Caco-2 (cell line): ENCODE measurements at regions not wholly inside any gene's neighbourhood (a gene's known extent, or its start where the extent isn't known, plus 50 kb on each side); places are given as distances from the start of the nearest gene placed in this dataset.

Experiments
- BruUV-seq: library from RNA; stranded (reverse); fragments of 400-500 nt; replicated peaks from 2 replicates; lab custom pipeline; 2021; lab: Mats Ljungman, UMichigan
- CTCF ChIA-PET: fragments of 300-600 bp; sonication (Branson Sonifier 250); formaldehyde crosslinking; loops from one replicate; lab custom pipeline; 2022; ENCODE audit warnings: antibody characterized with exemption; lab: Charles Lee
- POLR2A ChIA-PET: fragments of 300-600 bp; sonication (Branson Sonifier 250); formaldehyde crosslinking; loops from one replicate; lab custom pipeline; 2022; ENCODE audit warnings: antibody characterized with exemption; lab: Charles Lee
- DNase-seq, 2 experiments: peaks; one replicate each; pipeline versions ENCODE4 v3.0.0 to v3.0.0-alpha.2; 2020 to 2022
- H3K27me3 ChIP-seq: replicated peaks from 2 replicates; pipeline ENCODE4 v1.6.0; 2011; ENCODE audit warnings: low read length; ENCODE audit not compliant: control insufficient read depth, insufficient read depth
- H3K36me3 ChIP-seq: 2 replicates; pipeline ENCODE4 v1.5.1; 2011; ENCODE audit warnings: low read length; ENCODE audit not compliant: control insufficient read depth, insufficient read depth
- H3K4me1 ChIP-seq: fragments of 250-450 bp; sonication (Bioruptor Pico); 2 replicates; pipeline ENCODE4 v1.5.1; 2020; ENCODE audit warnings: mild to moderate bottlenecking
- H3K4me3 ChIP-seq: 2 replicates; pipeline ENCODE4 v1.5.1; 2011; ENCODE audit warnings: low read depth, mild to moderate bottlenecking, control low read depth, low read length
- H3K9me3 ChIP-seq: fragments of 250-450 bp; sonication (Bioruptor Pico); 2 replicates; pipeline ENCODE4 v1.5.1; 2020; ENCODE audit warnings: mild to moderate bottlenecking, moderate library complexity
- H3K27ac Mint-ChIP-seq: one replicate; pipeline ENCODE4 v1.8.0; 2022; ENCODE audit warnings: mixed read lengths; ENCODE audit not compliant: unreplicated experiment
- H3K27me3 Mint-ChIP-seq: one replicate; pipeline ENCODE4 v1.8.0; 2022; ENCODE audit warnings: mixed read lengths; ENCODE audit not compliant: insufficient read depth, unreplicated experiment
- H3K36me3 Mint-ChIP-seq: one replicate; pipeline ENCODE4 v1.8.0; 2022; ENCODE audit warnings: mild to moderate bottlenecking, mixed read lengths; ENCODE audit not compliant: insufficient read depth, unreplicated experiment
- H3K4me1 Mint-ChIP-seq: one replicate; pipeline ENCODE4 v1.8.0; 2022; ENCODE audit warnings: low read depth, mixed read lengths; ENCODE audit not compliant: unreplicated experiment
- H3K4me3 Mint-ChIP-seq: one replicate; pipeline ENCODE4 v1.8.0; 2022; ENCODE audit warnings: mild to moderate bottlenecking, moderate library complexity, mixed read lengths; ENCODE audit not compliant: unreplicated experiment
- H3K9me3 Mint-ChIP-seq: one replicate; pipeline ENCODE4 v1.8.0; 2022; ENCODE audit warnings: mixed read lengths; ENCODE audit not compliant: unreplicated experiment
- CTCF ChIP-seq, 2 experiments: fragments of 200-600 bp in 1 of 2; IDR thresholded peaks; 1 replicate in 1 of 2; 2 replicates in 1 of 2; pipeline versions ENCODE4 v1.5.1 to v1.8.0; 2011 to 2022; ENCODE audit warnings: antibody characterized with exemption in 1 of 2, control low read depth in 1 of 2, inconsistent platforms in 1 of 2, low read depth in 1 of 2, low read length in 1 of 2, mild to moderate bottlenecking in 1 of 2, moderate library complexity in 1 of 2; ENCODE audit not compliant: insufficient read depth in 1 of 2, severe bottlenecking in 1 of 2, unreplicated experiment in 1 of 2
- intact Hi-C: fragments of 100-400 bp; cut with micrococcal nuclease; formaldehyde crosslinking; loops from one replicate; pipeline ENCODE4 v1.10.0; 2022; ENCODE audit not compliant: unreplicated experiment

DNA sequence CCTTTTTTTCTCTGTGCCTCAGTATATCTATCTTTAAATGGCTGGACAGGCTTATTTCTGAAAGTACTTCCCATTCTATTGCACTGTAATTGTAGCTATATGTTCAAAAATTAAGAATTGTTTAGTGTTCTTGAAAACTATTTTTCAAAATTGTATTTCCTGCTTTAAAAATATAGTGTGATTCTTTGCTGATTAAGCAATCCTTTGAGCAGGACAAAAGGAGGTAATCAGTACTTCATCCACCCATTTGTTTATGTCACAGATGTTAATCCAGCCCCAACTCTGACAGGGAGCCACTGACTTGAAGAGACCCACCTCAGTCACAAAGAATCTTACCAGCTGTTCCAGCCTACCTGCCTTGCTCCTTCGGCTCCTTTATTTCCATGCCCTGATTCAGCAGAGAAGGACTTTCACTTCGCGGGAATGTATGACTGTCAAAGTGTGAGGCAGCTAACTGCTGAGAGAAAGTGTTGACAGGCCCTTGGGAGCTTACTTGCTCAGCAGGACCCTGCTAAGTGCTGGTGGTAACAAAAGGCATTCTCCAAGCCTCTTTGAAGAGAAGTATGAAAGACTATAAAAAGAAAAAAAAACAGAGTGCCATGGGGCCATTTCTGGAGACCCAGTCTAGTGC, 393.3 kb upstream of the CYRIA start:
- Mint-ChIP-seq H3K27ac (no peak overlapping the region), H3K4me3 (no peak overlapping the region), H3K4me1 (no peaks in the 10 kb centered on the region), H3K9me3 (no peaks in the 10 kb centered on the region), H3K36me3 (no peaks in the 10 kb centered on the region), H3K27me3 (peaks cover 6% of the 10 kb centered on the region)
- Histone ChIP-seq H3K27me3 (no peaks in the 10 kb centered on the region), H3K4me3 (no peak overlapping the region), H3K4me1 (no peaks in the 10 kb centered on the region), H3K36me3 (no peaks in the 10 kb centered on the region), H3K9me3 (no peaks in the 10 kb centered on the region)
- ChIA-PET CTCF (no interaction called here), POLR2A (no interaction called here)
- intact Hi-C loops = no loop called here
- TF ChIP-seq CTCF (IDR thresholded peaks at IDR 0.05; ENCODE audit: insufficient read depth in 1 of 2, low read depth in 1 of 2, low read length in 1 of 2, severe bottlenecking in 1 of 2, unreplicated experiment in 1 of 2) = no peak
- BruUV-seq = no TSS peak
- no peak for DNase-seq

DNA sequence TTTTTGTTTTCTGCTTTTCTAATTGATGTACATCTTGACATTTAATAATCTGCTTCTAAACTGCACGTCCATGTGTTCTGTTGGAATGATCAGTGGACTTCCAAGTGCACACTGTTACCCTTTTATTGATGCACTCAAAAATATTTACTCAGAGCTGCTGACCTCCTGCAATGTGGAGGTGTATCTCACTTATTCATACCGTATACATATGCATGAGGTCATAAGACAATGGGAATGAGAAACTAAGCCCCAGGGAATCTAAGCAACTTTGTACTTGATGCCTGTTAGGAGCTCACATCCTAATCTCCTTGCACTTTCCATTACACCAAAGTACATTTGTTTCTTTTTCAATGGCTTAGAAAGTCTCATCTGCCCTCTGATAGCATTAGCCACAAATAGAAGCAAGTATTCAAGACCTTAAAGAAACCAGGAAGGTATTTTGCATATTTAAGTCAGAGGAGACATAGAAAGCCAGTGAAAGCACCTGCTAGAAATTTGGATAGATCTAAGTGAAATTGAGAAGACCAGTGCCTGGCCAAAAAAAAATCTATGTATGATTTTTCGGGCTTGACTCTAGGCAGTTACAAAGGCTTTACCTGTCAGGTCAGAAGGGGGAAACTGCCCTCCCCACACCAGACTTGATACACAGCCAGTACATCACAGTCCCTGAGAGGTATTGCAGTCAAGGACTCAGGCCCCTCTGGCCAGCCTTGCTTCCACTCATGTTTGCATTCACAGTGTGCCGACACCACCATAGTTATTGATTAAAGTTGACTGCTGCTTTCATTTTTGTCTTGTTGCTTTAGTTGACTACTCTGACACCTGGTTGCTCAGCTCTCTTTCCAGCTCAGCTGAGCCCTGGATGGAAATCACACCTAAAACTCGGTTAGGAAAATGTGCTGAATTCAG, 391.7 kb upstream of the CYRIA start:
- TF ChIP-seq CTCF (IDR thresholded peaks at IDR 0.05; ENCODE audit: insufficient read depth in 1 of 2, low read depth in 1 of 2, low read length in 1 of 2, severe bottlenecking in 1 of 2, unreplicated experiment in 1 of 2) = no peak
- H3K4me3 Mint-ChIP-seq = no peak overlapping the region
- no peaks in the 10 kb centered on the region for H3K36me3 Mint-ChIP-seq
- Histone ChIP-seq H3K36me3 (no peaks in the 10 kb centered on the region), H3K4me3 (no peak overlapping the region), H3K9me3 (no peaks in the 10 kb centered on the region), H3K27me3 (no peaks in the 10 kb centered on the region), H3K4me1 (no peaks in the 10 kb centered on the region)
- BruUV-seq = no TSS peak
- H3K27me3 Mint-ChIP-seq = peaks cover 6% of the 10 kb centered on the region
- no peaks in the 10 kb centered on the region for H3K4me1 Mint-ChIP-seq
- no peak for DNase-seq
- intact Hi-C loops = no loop called here
- ChIA-PET POLR2A (no interaction called here), CTCF (no interaction called here)
- no peak overlapping the region for H3K27ac Mint-ChIP-seq
- no peaks in the 10 kb centered on the region for H3K9me3 Mint-ChIP-seq

DNA sequence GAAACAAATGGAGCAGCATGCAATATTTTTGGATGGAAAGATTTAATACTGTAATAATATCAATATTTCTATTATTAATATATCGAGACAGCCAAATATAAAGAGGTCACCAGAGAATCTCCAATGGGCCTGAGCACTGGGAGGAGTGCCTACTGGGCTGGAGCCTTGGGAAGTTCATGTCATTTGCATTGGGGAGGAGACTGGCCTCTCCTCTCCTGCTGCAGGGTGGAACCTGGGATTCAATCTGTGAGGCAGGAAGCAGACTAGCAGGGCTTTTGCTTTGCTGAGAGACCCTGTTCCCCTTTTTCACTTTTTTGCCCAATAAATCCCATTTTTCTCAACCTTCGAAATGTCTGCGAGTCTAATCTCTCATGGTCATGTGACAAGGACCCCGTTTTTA, 390.6 kb upstream of the CYRIA start:
- Histone ChIP-seq H3K36me3 (no peaks in the 10 kb centered on the region), H3K4me1 (no peaks in the 10 kb centered on the region), H3K4me3 (no peak overlapping the region), H3K9me3 (no peaks in the 10 kb centered on the region), H3K27me3 (no peaks in the 10 kb centered on the region)
- H3K9me3 Mint-ChIP-seq = no peaks in the 10 kb centered on the region
- peaks cover 6% of the 10 kb centered on the region for H3K27me3 Mint-ChIP-seq
- CTCF ChIA-PET = no interaction called here
- no peaks in the 10 kb centered on the region for H3K36me3 Mint-ChIP-seq
- intact Hi-C loops = no loop called here
- DNase-seq = no peak
- POLR2A ChIA-PET = no interaction called here
- no peak overlapping the region for H3K27ac Mint-ChIP-seq
- no peaks in the 10 kb centered on the region for H3K4me1 Mint-ChIP-seq
- no peak overlapping the region for H3K4me3 Mint-ChIP-seq
- BruUV-seq = no TSS peak
- no peak for TF ChIP-seq CTCF (IDR thresholded peaks at IDR 0.05; ENCODE audit: insufficient read depth in 1 of 2, low read depth in 1 of 2, low read length in 1 of 2, severe bottlenecking in 1 of 2, unreplicated experiment in 1 of 2)
